Common myeloid progenitor, CD34-positive (primary cell): ENCODE measurements at regions not wholly inside any gene's neighbourhood (a gene's known extent, or its start where the extent isn't known, plus 50 kb on each side); places are given as distances from the start of the nearest gene placed in this dataset.

ENCODE experiments used
- CTCF ChIA-PET: fragments of 350-600 bp; sonication (Branson Sonifier 250); formaldehyde crosslinking; loops from one replicate; lab custom pipeline; 2021; ENCODE audit warnings: antibody characterized with exemption; lab: Charles Lee
- POLR2A ChIA-PET: fragments of 350-600 bp; sonication (Branson Sonifier 250); formaldehyde crosslinking; loops from one replicate; lab custom pipeline; 2021; ENCODE audit warnings: antibody characterized with exemption; lab: Charles Lee
- DNase-seq, 3 donors: peaks; one replicate each; pipeline versions ENCODE4 v3.0.0 to v3.0.0-alpha.2; 2013
- H3K27ac ChIP-seq, 2 experiments: 1 replicate in 1 of 2; 2 replicates in 1 of 2; pipeline ENCODE4 v1.7.0; 2013; ENCODE audit warnings: inconsistent platforms in 2 of 2, low read length in 2 of 2, mild to moderate bottlenecking in 2 of 2, low read depth in 1 of 2, moderate library complexity in 1 of 2; ENCODE audit not compliant: severe bottlenecking in 2 of 2, insufficient read depth in 1 of 2, poor library complexity in 1 of 2
- H3K27me3 ChIP-seq, 5 experiments: replicated peaks in 2 of 5; 1 replicate in 3 of 5; 2 replicates in 2 of 5; pipeline versions ENCODE4 v1.6.1 to v1.7.0; 2013; ENCODE audit warnings: low read length in 4 of 5, mild to moderate bottlenecking in 2 of 5, moderate library complexity in 2 of 5, inconsistent platforms in 1 of 5; ENCODE audit not compliant: insufficient read depth in 5 of 5, control insufficient read depth in 4 of 5
- H3K36me3 ChIP-seq, 4 experiments: 1 replicate in 2 of 4; 2 replicates in 2 of 4; pipeline versions ENCODE4 v1.6.1 to v1.7.0; 2013; ENCODE audit warnings: low read length in 3 of 4, control low read depth in 1 of 4, mild to moderate bottlenecking in 1 of 4; ENCODE audit not compliant: control insufficient read depth in 4 of 4, insufficient read depth in 4 of 4
- H3K4me1 ChIP-seq, 4 experiments: 1 replicate in 3 of 4; 2 replicates in 1 of 4; pipeline versions ENCODE4 v1.6.1 to v1.7.1; 2013; ENCODE audit warnings: low read length in 3 of 4, mild to moderate bottlenecking in 3 of 4, control low read depth in 1 of 4, inconsistent platforms in 1 of 4, moderate library complexity in 1 of 4; ENCODE audit not compliant: control insufficient read depth in 4 of 4, insufficient read depth in 4 of 4; ENCODE audit errors: control extremely low read depth in 1 of 4
- H3K4me3 ChIP-seq, 7 experiments: 1 replicate in 4 of 7; 2 replicates in 3 of 7; pipeline versions ENCODE4 v1.5.1 to v1.7.0; 2013; ENCODE audit warnings: mild to moderate bottlenecking in 7 of 7, low read length in 6 of 7, moderate library complexity in 6 of 7, inconsistent platforms in 2 of 7, low read depth in 2 of 7, control low read depth in 1 of 7; ENCODE audit not compliant: insufficient read depth in 4 of 7, control insufficient read depth in 1 of 7; ENCODE audit errors: extremely low read depth in 1 of 7
- H3K9me3 ChIP-seq, 5 experiments: 1 replicate in 4 of 5; 2 replicates in 1 of 5; pipeline versions ENCODE4 v1.6.1 to v1.7.1; 2013; ENCODE audit warnings: low read length in 4 of 5, mild to moderate bottlenecking in 2 of 5, inconsistent platforms in 1 of 5, low read depth in 1 of 5, moderate library complexity in 1 of 5; ENCODE audit not compliant: control insufficient read depth in 4 of 5, insufficient read depth in 2 of 5; ENCODE audit errors: control extremely low read depth in 1 of 5
- WGBS: methylation state at CpG from one replicate; pipeline ENCODE4 v1.1.5; 2013; ENCODE audit not compliant: insufficient coverage; 5-methylcytosine and 5-hydroxymethylcytosine counted together

GRCh38 chr2:158732573-158733429 is 62.3 kb upstream of the DAPL1 start:
- CTCF ChIA-PET, result interaction anchor here (1.1 to 1.9 kb wide), 2 partner anchors 13 to 698 kb away, joined by 4 to 9 read pairs; no protein-coding TSS in a partner anchor
- Histone ChIP-seq H3K27me3 (peaks cover 0 to 2% (median 0%) of the 10 kb centered on the region in 5 experiments), H3K9me3 (no peaks in the 10 kb centered on the region), H3K36me3 (no peaks in the 10 kb centered on the region), H3K4me3 (no peak overlapping the region), H3K4me1 (no peaks in the 10 kb centered on the region), H3K27ac (no peak overlapping the region)
- DNase-seq, result no peak
- POLR2A ChIA-PET, result no interaction called here
- WGBS, result 93% methylated on average over 3 of the region's 5 CpGs

- H3K27ac ChIP-seq, result no peak overlapping the region
- peaks cover 0 to 2% (median 0%) of the 10 kb centered on the region in 5 experiments for H3K27me3 ChIP-seq
- H3K4me3 ChIP-seq, result no peak overlapping the region
- H3K9me3 ChIP-seq, result no peaks in the 10 kb centered on the region
- H3K4me1 ChIP-seq, result no peaks in the 10 kb centered on the region
- 100% methylated on average over 1 of the region's 7 CpGs for WGBS
- H3K36me3 ChIP-seq, result no peaks in the 10 kb centered on the region
- CTCF ChIA-PET, result interaction anchor here (1.9 kb wide), 1 partner anchor 13 kb away, joined by 9 read pairs; no protein-coding TSS in a partner anchor
- DNase-seq, result no peak
- POLR2A ChIA-PET, result interaction anchor here (0.5 kb wide), 1 partner anchor 652 kb away, joined by 3 read pairs; no protein-coding TSS in a partner anchor
Measured at GRCh38 chr2:158733430-158733755, 61.7 kb upstream of the DAPL1 start.

GRCh38 chr2:158734442-158734841 is 60.7 kb upstream of the DAPL1 start:
- H3K9me3 ChIP-seq, result no peaks in the 10 kb centered on the region
- peaks cover 0 to 2% (median 0%) of the 10 kb centered on the region in 5 experiments for H3K27me3 ChIP-seq
- whole genome bisulfite sequencing, result 71% methylated on average over 4 of the region's 7 CpGs
- ChIA-PET CTCF (interaction anchor here (0.9 to 1.2 kb wide), 2 partner anchors 12 to 14 kb away, joined by 3 read pairs; no protein-coding TSS in a partner anchor), POLR2A (no interaction called here)
- no peak overlapping the region for H3K4me3 ChIP-seq
- H3K36me3 ChIP-seq, result no peaks in the 10 kb centered on the region
- DNase-seq, result no peak
- H3K27ac ChIP-seq, result no peak overlapping the region
- no peaks in the 10 kb centered on the region for H3K4me1 ChIP-seq

- ChIA-PET POLR2A (no interaction called here), CTCF (no interaction called here)
- WGBS, result 100% methylated on average over 2 of the region's 5 CpGs
- no peaks in the 10 kb centered on the region for H3K36me3 ChIP-seq
- H3K27ac ChIP-seq, result no peak overlapping the region
- H3K27me3 ChIP-seq, result peaks cover 0 to 2% (median 0%) of the 10 kb centered on the region in 5 experiments
- H3K4me3 ChIP-seq, result no peak overlapping the region
- no peaks in the 10 kb centered on the region for H3K4me1 ChIP-seq
- DNase-seq, result no peak
- no peaks in the 10 kb centered on the region for H3K9me3 ChIP-seq
Measured at GRCh38 chr2:158735822-158736580, 59.1 kb upstream of the DAPL1 start.

GRCh38 chr2:158738363-158738762 is 56.8 kb upstream of the DAPL1 start:
- Histone ChIP-seq H3K4me3 (no peak overlapping the region), H3K36me3 (no peaks in the 10 kb centered on the region), H3K4me1 (no peaks in the 10 kb centered on the region), H3K9me3 (no peaks in the 10 kb centered on the region), H3K27ac (no peak overlapping the region), H3K27me3 (peaks cover 0 to 2% (median 0%) of the 10 kb centered on the region in 5 experiments)
- POLR2A ChIA-PET, result no interaction called here
- WGBS, result 93% methylated on average over 5 of the region's 5 CpGs
- CTCF ChIA-PET, result interaction anchor here (0.8 to 1.8 kb wide), 4 partner anchors 8 to 714 kb away, joined by 3 to 8 read pairs (median 3); no protein-coding TSS in a partner anchor
- DNase-seq, result no peak

GRCh38 chr2:158740127-158740526 is 55.0 kb upstream of the DAPL1 start:
- Histone ChIP-seq H3K27ac (no peak overlapping the region), H3K27me3 (peaks cover 0 to 2% (median 0%) of the 10 kb centered on the region in 5 experiments), H3K4me3 (no peak overlapping the region), H3K36me3 (no peaks in the 10 kb centered on the region), H3K4me1 (no peaks in the 10 kb centered on the region), H3K9me3 (no peaks in the 10 kb centered on the region)
- POLR2A ChIA-PET, result no interaction called here
- DNase-seq, result no peak
- CTCF ChIA-PET, result interaction anchor here (1.5 kb wide), 1 partner anchor 14 kb away, joined by 8 read pairs; no protein-coding TSS in a partner anchor
- WGBS, result 100% methylated on average over 3 of the region's 5 CpGs
